ENCODE measurements at regions not wholly inside any gene's neighbourhood (a gene's known extent, or its start where the extent isn't known, plus 50 kb on each side); places are given as distances from the start of the nearest gene placed in this dataset.
"Not testable (repeated sequence)": the region's sequence is repeated elsewhere in the genome, so short reads cannot be mapped to it uniquely, and the experiment has no call there.

DNA sequence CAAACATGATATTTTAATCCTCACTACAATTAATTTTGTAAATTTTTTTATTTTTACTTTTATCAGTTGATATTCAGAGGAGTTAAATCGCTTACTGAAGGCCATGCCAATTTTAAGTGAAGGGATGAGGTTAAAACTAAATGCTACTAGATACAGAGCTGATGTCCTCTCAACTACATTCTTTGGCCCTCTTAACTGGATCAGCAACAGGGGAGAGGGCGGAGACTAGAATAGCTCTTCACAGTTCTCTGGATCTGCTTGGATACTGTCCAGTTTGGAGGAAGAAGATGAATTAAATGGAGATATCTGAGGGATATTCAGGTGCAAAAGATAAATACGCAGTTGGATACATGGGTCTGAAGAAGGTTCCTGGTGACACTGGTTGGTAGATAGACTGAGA, 85.6 kb upstream of the LYSMD4 start:
- DNase-seq: no peak
- ATAC-seq (replicated peaks in 1 of 4): no peak
- WGBS (ENCODE audit: insufficient coverage): 100% methylated on average over 1 of the region's 3 CpGs
- no peaks in the 10 kb centered on the region for H3K27me3 ChIP-seq (replicated peaks in 1 of 2; ENCODE audit: control insufficient read depth in 2 of 2, extremely low read depth in 1 of 2, insufficient read depth in 2 of 2, low read length in 1 of 2)
- Mint-ChIP-seq H3K27me3 (no peaks in the 10 kb centered on the region), H3K4me1 (peaks cover 0 to 6% (median 0%) of the 10 kb centered on the region in 3 donors), H3K36me3 (peaks cover 45% of the 10 kb centered on the region), H3K4me3 (no peak overlapping the region), H3K9me3 (no peaks in the 10 kb centered on the region), H3K27ac (no peak overlapping the region)
- H3K36me3 ChIP-seq (ENCODE audit: control insufficient read depth in 2 of 2, extremely low read depth in 1 of 2, insufficient read depth in 1 of 2, low read length in 1 of 2): peaks cover 0 to 17% of the 10 kb centered on the region in 2 donors
- ChIA-PET CTCF (no interaction called here), POLR2A (interaction anchor here in 1 of 2 donors (0.6 kb wide), 1 partner anchor 1454 kb away, joined by 4 read pairs; no protein-coding TSS in a partner anchor)
- no peak overlapping the region for H3K27ac ChIP-seq (ENCODE audit: low read length)
- H3K4me1 ChIP-seq (ENCODE audit: control insufficient read depth in 1 of 2, extremely low read depth in 1 of 2, insufficient read depth in 2 of 2, low read length in 2 of 2): no peaks in the 10 kb centered on the region
- no peak overlapping the region for H3K4me3 ChIP-seq (ENCODE audit: control insufficient read depth in 1 of 2, extremely low read depth in 1 of 2, low read length in 1 of 2)
- H3K9me3 ChIP-seq: no peaks in the 10 kb centered on the region

DNA sequence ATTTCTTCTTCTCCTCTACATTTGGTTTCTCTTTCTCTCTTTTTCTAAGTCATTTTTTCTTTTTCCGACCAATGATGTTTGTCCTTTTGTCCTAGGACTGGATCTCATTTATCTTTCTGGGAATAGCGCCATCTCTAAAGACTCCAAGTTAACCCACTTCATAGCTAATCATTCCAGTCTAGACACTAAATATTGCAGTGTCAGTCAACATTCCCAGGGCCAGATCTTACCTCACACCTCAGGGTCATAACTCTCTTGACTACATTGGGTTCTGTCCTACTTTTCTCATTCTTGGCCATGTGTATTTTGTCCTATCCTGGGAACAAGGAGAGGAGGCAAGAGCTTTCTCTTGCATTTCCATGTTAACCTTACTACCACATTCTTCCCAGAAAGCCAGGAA, 83.6 kb upstream of the LYSMD4 start:
- CTCF ChIA-PET; H3K27ac ChIP-seq (ENCODE audit: low read length); H3K9me3 ChIP-seq; H3K4me1 ChIP-seq (ENCODE audit: control insufficient read depth in 1 of 2, extremely low read depth in 1 of 2, insufficient read depth in 2 of 2, low read length in 2 of 2); H3K27me3 ChIP-seq (replicated peaks in 1 of 2; ENCODE audit: control insufficient read depth in 2 of 2, extremely low read depth in 1 of 2, insufficient read depth in 2 of 2, low read length in 1 of 2); H3K9me3 Mint-ChIP-seq; H3K27ac Mint-ChIP-seq; POLR2A ChIA-PET; H3K4me3 ChIP-seq (ENCODE audit: control insufficient read depth in 1 of 2, extremely low read depth in 1 of 2, low read length in 1 of 2); DNase-seq; H3K4me1 Mint-ChIP-seq; ATAC-seq (replicated peaks in 1 of 4); H3K27me3 Mint-ChIP-seq; H3K4me3 Mint-ChIP-seq: not testable (repeated sequence)
- H3K36me3 ChIP-seq (ENCODE audit: control insufficient read depth in 2 of 2, extremely low read depth in 1 of 2, insufficient read depth in 1 of 2, low read length in 1 of 2): peaks cover 0 to 20% of the 10 kb centered on the region in 2 donors
- no CpG with 5 or more reads among the region's 2 CpGs for WGBS (ENCODE audit: insufficient coverage)
- H3K36me3 Mint-ChIP-seq: peaks cover 51% of the 10 kb centered on the region

GRCh38 chr15:99810663-99811062, 77.4 kb upstream of the LYSMD4 start:
- H3K9me3 ChIP-seq; H3K4me3 Mint-ChIP-seq; DNase-seq; H3K4me1 ChIP-seq (ENCODE audit: control insufficient read depth in 1 of 2, extremely low read depth in 1 of 2, insufficient read depth in 2 of 2, low read length in 2 of 2); H3K4me3 ChIP-seq (ENCODE audit: control insufficient read depth in 1 of 2, extremely low read depth in 1 of 2, low read length in 1 of 2); ATAC-seq (replicated peaks in 1 of 4); H3K27ac ChIP-seq (ENCODE audit: low read length); H3K27me3 Mint-ChIP-seq; POLR2A ChIA-PET; H3K9me3 Mint-ChIP-seq; H3K27ac Mint-ChIP-seq; H3K27me3 ChIP-seq (replicated peaks in 1 of 2; ENCODE audit: control insufficient read depth in 2 of 2, extremely low read depth in 1 of 2, insufficient read depth in 2 of 2, low read length in 1 of 2): not testable (repeated sequence)
- WGBS (ENCODE audit: insufficient coverage): 100% methylated on average over 1 of the region's 2 CpGs
- peaks cover 0 to 12% of the 10 kb centered on the region in 2 donors for H3K36me3 ChIP-seq (ENCODE audit: control insufficient read depth in 2 of 2, extremely low read depth in 1 of 2, insufficient read depth in 1 of 2, low read length in 1 of 2)
- peaks cover 23% of the 10 kb centered on the region for H3K36me3 Mint-ChIP-seq
- H3K4me1 Mint-ChIP-seq: peaks cover 20 to 23% (median 23%) of the 10 kb centered on the region in 3 donors
- CTCF ChIA-PET: interaction anchor here in 1 of 2 donors (0.6 kb wide), 1 partner anchor 1154 kb away, joined by 3 read pairs; no protein-coding TSS in a partner anchor

- POLR2A ChIA-PET; H3K27me3 ChIP-seq (replicated peaks in 1 of 2; ENCODE audit: control insufficient read depth in 2 of 2, extremely low read depth in 1 of 2, insufficient read depth in 2 of 2, low read length in 1 of 2); H3K27ac Mint-ChIP-seq; H3K4me1 ChIP-seq (ENCODE audit: control insufficient read depth in 1 of 2, extremely low read depth in 1 of 2, insufficient read depth in 2 of 2, low read length in 2 of 2); H3K36me3 Mint-ChIP-seq; H3K4me1 Mint-ChIP-seq; H3K9me3 ChIP-seq; H3K4me3 ChIP-seq (ENCODE audit: control insufficient read depth in 1 of 2, extremely low read depth in 1 of 2, low read length in 1 of 2); DNase-seq; H3K36me3 ChIP-seq (ENCODE audit: control insufficient read depth in 2 of 2, extremely low read depth in 1 of 2, insufficient read depth in 1 of 2, low read length in 1 of 2); ATAC-seq (replicated peaks in 1 of 4); H3K27ac ChIP-seq (ENCODE audit: low read length); H3K27me3 Mint-ChIP-seq; H3K4me3 Mint-ChIP-seq; H3K9me3 Mint-ChIP-seq: not testable (repeated sequence)
- CTCF ChIA-PET: interaction anchor here in 1 of 2 donors (0.6 kb wide), 1 partner anchor 1216 kb away, joined by 3 read pairs; no protein-coding TSS in a partner anchor
- WGBS (ENCODE audit: insufficient coverage): over 99% methylated on average over 15 of the region's 33 CpGs
Measured at GRCh38 chr15:99799854-99800250, 66.6 kb upstream of the LYSMD4 start.

DNA sequence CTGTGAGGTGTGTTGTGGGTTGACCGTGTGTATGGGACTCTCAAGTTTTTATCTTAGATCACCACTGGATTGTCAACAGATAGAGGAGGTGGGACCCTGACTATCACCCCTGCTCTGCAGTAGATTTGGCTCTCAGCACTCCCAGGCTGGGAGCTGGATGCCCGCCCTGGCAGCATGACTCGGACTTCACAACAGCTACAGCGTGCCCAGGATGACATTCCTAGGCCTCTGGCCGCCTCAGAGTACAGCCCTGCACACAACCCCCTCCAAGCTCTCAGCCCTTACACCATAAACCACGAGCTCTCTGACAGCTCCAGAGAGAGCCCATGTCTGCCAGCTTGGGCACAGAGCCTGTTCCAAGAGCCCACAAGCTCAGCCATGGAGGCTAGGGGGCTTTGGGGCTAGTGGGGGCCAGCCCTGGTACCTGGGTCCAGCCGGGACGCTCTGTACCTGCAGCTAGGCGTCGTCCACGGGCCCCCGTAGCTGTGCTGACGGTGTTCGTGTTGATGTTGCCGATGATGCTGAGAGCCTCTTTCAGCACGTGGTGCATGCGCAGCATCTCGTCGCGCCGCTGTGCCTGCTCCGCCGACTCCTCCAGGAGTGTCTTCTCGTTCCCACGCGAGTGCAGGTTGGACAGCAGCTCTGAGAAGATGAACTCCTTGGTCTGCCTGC, 66.1 kb upstream of the LYSMD4 start:
- not testable (repeated sequence) for H3K9me3 ChIP-seq; DNase-seq; H3K27ac Mint-ChIP-seq; H3K27me3 Mint-ChIP-seq; H3K4me3 ChIP-seq (ENCODE audit: control insufficient read depth in 1 of 2, extremely low read depth in 1 of 2, low read length in 1 of 2); ATAC-seq (replicated peaks in 1 of 4); H3K27me3 ChIP-seq (replicated peaks in 1 of 2; ENCODE audit: control insufficient read depth in 2 of 2, extremely low read depth in 1 of 2, insufficient read depth in 2 of 2, low read length in 1 of 2); H3K36me3 ChIP-seq (ENCODE audit: control insufficient read depth in 2 of 2, extremely low read depth in 1 of 2, insufficient read depth in 1 of 2, low read length in 1 of 2); H3K36me3 Mint-ChIP-seq; H3K27ac ChIP-seq (ENCODE audit: low read length); H3K4me1 ChIP-seq (ENCODE audit: control insufficient read depth in 1 of 2, extremely low read depth in 1 of 2, insufficient read depth in 2 of 2, low read length in 2 of 2); H3K4me1 Mint-ChIP-seq; H3K4me3 Mint-ChIP-seq; H3K9me3 Mint-ChIP-seq
- CTCF ChIA-PET: interaction anchor here in 1 of 2 donors (1.4 kb wide), 1 partner anchor 527 kb away, joined by 4 read pairs; no protein-coding TSS in a partner anchor
- WGBS (ENCODE audit: insufficient coverage): 90% methylated on average over 17 of the region's 26 CpGs
- POLR2A ChIA-PET: interaction anchor here in 1 of 2 donors (0.6 kb wide), 1 partner anchor 213 kb away, joined by 3 read pairs; no protein-coding TSS in a partner anchor

DNA sequence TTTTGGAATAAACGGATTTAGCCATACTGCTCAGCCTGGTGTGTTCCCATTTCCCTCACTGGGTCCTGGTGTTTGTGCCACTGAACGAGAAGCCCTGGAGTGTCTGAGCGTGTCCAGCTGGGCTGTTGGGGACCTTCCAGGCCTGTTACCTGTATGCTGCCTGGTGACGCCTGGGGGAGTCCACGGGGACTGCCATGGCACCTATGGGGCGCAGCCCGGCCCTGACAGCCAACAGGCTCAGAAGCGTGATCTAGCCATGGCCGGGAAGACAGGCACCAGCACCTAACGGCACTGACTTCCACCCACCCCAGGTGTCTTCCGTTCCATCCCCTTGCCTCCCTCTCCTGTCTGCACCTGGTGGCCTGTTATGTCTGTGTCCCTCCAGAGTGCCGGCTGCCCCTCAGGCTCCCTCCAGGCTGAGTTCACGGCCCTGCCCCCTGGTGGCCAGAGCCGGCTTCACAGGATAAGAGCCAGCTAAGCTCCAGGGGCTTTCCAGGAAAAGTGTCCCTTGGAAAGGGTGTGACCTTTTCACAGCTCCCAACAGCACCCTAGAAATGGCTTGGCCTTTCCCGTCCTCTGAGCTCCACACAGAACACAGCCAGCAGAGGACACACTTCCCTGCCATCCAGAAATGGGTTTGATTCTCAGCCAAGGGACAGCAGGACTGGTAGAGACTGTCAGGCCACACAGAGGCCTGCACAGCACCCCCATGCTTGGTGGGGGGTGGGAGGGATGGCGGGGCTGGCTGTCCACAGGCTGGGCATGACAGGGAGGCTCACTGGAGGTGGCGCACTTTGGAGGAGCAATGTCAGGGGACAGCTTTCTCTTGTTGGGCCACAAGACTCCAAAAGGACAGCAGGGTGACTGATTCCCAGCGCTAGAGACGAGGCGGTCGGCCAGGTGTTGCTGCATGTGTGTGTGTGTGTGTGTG, 64.0 kb upstream of the LYSMD4 start:
- POLR2A ChIA-PET; H3K9me3 ChIP-seq; H3K4me1 Mint-ChIP-seq; H3K4me3 ChIP-seq (ENCODE audit: control insufficient read depth in 1 of 2, extremely low read depth in 1 of 2, low read length in 1 of 2); H3K27me3 Mint-ChIP-seq; H3K4me1 ChIP-seq (ENCODE audit: control insufficient read depth in 1 of 2, extremely low read depth in 1 of 2, insufficient read depth in 2 of 2, low read length in 2 of 2); H3K36me3 Mint-ChIP-seq; H3K27me3 ChIP-seq (replicated peaks in 1 of 2; ENCODE audit: control insufficient read depth in 2 of 2, extremely low read depth in 1 of 2, insufficient read depth in 2 of 2, low read length in 1 of 2); CTCF ChIA-PET; H3K27ac Mint-ChIP-seq; H3K4me3 Mint-ChIP-seq; H3K9me3 Mint-ChIP-seq; H3K27ac ChIP-seq (ENCODE audit: low read length); ATAC-seq (replicated peaks in 1 of 4); DNase-seq; H3K36me3 ChIP-seq (ENCODE audit: control insufficient read depth in 2 of 2, extremely low read depth in 1 of 2, insufficient read depth in 1 of 2, low read length in 1 of 2): not testable (repeated sequence)
- WGBS (ENCODE audit: insufficient coverage): 67% methylated on average over 1 of the region's 21 CpGs

Measured in T-cell (primary cell).